ENCODE measurements at regions not wholly inside any gene's neighbourhood (a gene's known extent, or its start where the extent isn't known, plus 50 kb on each side); places are given as distances from the start of the nearest gene placed in this dataset.

DNA sequence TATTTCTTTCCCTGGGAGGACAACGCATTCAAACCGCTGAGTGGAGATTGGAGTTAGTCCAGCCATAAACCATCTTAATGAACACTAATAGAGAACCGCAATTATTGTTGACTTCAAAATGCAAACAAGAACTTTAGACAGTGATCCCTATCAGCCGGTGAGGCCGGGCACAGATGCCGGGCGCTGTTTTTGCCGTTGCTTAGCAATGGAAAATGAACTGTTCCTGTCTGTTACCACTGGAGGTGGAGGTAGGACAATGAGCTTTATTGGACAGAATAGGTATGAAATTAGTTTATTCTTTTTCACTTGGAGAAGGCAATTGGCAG, 216.8 kb downstream of the TTC8 start:
- Histone ChIP-seq H3K4me3 (ENCODE audit: low read depth, low read length) (peak overlapping the region; percentile 52), H3K9me3 (ENCODE audit: control insufficient read depth, insufficient read depth, low read length) (no peaks in the 10 kb centered on the region), H3K4me1 (ENCODE audit: control insufficient read depth, insufficient read depth, low read length) (peaks cover 13% of the 10 kb centered on the region), H3K36me3 (ENCODE audit: control insufficient read depth, insufficient read depth, low read length) (no peaks in the 10 kb centered on the region), H3K27me3 (ENCODE audit: control insufficient read depth, insufficient read depth, low read length) (no peaks in the 10 kb centered on the region), H3K27ac (ENCODE audit: low read depth, low read length) (peak overlapping the region; percentile 94)
- WGBS (ENCODE audit: insufficient coverage), result 5% methylated on average over 6 of the region's 8 CpGs
- DNase-seq (ENCODE audit: low read depth in 4 of 6, low spot score in 6 of 6), result peak in 1 of 6 donors; percentile 35

DNA sequence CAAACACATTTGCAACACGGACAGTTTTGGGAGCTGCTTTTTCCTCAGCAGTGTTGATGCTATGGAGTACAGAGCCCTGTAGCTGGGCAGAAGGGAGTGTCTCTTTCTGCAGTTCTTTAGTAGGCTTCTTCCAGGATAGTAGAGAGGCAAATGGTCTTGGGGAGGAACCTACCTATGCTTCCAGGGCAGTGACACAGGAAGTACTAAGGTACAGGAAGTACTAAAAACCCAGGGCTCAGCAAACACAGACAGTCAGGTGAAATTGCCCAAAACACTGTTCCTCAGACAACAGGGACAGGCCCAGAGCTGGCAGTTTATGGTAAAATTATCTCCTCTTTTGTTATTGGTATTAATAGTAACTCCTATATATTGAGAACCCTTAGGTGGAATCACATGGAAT, 217.6 kb downstream of the TTC8 start:
- Histone ChIP-seq H3K9me3 (ENCODE audit: control insufficient read depth, insufficient read depth, low read length) (no peaks in the 10 kb centered on the region), H3K27me3 (ENCODE audit: control insufficient read depth, insufficient read depth, low read length) (no peaks in the 10 kb centered on the region), H3K4me1 (ENCODE audit: control insufficient read depth, insufficient read depth, low read length) (peaks cover 13% of the 10 kb centered on the region), H3K36me3 (ENCODE audit: control insufficient read depth, insufficient read depth, low read length) (no peaks in the 10 kb centered on the region), H3K27ac (ENCODE audit: low read depth, low read length) (no peak overlapping the region), H3K4me3 (ENCODE audit: low read depth, low read length) (no peak overlapping the region)
- peak in 1 of 6 donors; percentile 10 for DNase-seq (ENCODE audit: low read depth in 4 of 6, low spot score in 6 of 6)
- WGBS (ENCODE audit: insufficient coverage), result no CpG with 5 or more reads among the region's 1 CpG

DNA sequence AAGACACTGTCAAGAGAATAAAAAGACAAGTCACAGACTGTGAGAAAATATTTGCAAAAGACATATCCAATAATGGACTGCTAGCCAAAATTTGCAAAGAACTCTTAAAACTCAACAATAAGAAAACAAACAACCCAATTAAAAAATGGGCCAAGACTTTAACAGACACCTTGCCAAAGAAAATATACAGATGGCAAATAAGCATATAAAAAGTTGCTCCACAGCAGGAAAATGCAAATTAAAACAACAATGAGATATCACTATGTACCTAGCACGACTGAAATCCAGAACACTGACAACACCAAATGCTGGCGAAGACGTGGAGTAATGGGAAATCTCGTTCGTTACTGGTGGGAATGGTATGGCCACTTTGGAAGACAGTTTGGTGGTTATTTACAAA, 228.9 kb downstream of the TTC8 start:
- no CpG with 5 or more reads among the region's 5 CpGs for whole genome bisulfite sequencing (ENCODE audit: insufficient coverage)
- Histone ChIP-seq H3K9me3 (ENCODE audit: control insufficient read depth, insufficient read depth, low read length) (peaks cover 2% of the 10 kb centered on the region), H3K36me3 (ENCODE audit: control insufficient read depth, insufficient read depth, low read length) (no peaks in the 10 kb centered on the region), H3K4me1 (ENCODE audit: control insufficient read depth, insufficient read depth, low read length) (no peaks in the 10 kb centered on the region), H3K4me3 (ENCODE audit: low read depth, low read length) (no peak overlapping the region), H3K27me3 (ENCODE audit: control insufficient read depth, insufficient read depth, low read length) (no peaks in the 10 kb centered on the region), H3K27ac (ENCODE audit: low read depth, low read length) (no peak overlapping the region)
- DNase-seq (ENCODE audit: low read depth in 4 of 6, low spot score in 6 of 6), result no peak

DNA sequence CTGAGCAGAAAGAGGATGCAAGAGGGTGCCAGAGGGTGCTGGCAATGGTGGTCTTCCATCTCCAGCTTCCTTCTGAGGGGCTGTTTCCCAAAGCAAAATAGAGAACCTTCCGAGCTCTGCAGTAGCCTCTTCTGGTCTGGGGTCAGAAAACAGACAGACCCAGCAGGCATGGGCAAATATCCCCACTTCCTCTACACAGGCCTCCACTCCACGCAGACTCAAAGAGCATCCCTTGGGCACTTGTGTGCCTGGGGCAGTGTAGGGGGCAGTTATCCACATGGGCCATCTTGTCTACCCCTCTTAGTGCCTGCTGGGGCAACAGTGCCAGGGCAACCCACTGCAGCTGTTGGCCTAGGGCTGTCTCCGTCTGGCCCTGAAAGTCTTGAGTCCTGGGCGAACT, 231.9 kb downstream of the TTC8 start:
- no peaks in the 10 kb centered on the region for H3K27me3 ChIP-seq (ENCODE audit: control insufficient read depth, insufficient read depth, low read length)
- H3K9me3 ChIP-seq (ENCODE audit: control insufficient read depth, insufficient read depth, low read length), result peaks cover 2% of the 10 kb centered on the region
- no peaks in the 10 kb centered on the region for H3K4me1 ChIP-seq (ENCODE audit: control insufficient read depth, insufficient read depth, low read length)
- no peak for DNase-seq (ENCODE audit: low read depth in 4 of 6, low spot score in 6 of 6)
- H3K36me3 ChIP-seq (ENCODE audit: control insufficient read depth, insufficient read depth, low read length), result no peaks in the 10 kb centered on the region
- no peak overlapping the region for H3K4me3 ChIP-seq (ENCODE audit: low read depth, low read length)
- 100% methylated on average over 4 of the region's 4 CpGs for WGBS (ENCODE audit: insufficient coverage)
- H3K27ac ChIP-seq (ENCODE audit: low read depth, low read length), result no peak overlapping the region

DNA sequence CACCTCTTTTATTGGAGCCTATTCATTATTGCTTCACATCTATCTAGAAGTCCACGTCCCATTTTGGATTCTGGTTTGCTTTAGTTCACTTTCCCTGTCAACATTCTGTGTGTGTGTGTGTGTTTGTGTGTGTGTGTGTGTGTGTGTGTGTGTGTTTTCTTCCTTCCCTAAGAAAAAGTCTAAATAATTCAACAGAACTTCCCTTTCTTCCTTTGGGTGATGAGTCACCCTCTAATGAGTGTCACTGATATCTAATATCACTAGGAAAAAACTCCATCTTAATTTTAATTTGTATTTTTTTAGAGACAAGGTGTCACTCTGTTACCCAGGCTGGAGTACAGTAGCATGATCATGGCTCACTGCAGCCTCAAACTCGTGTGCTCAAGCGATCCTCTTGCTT, 234.2 kb downstream of the TTC8 start:
- 95% methylated on average over 2 of the region's 3 CpGs for WGBS (ENCODE audit: insufficient coverage)
- DNase-seq (ENCODE audit: low read depth in 4 of 6, low spot score in 6 of 6), result no peak
- no peaks in the 10 kb centered on the region for H3K4me1 ChIP-seq (ENCODE audit: control insufficient read depth, insufficient read depth, low read length)

DNA sequence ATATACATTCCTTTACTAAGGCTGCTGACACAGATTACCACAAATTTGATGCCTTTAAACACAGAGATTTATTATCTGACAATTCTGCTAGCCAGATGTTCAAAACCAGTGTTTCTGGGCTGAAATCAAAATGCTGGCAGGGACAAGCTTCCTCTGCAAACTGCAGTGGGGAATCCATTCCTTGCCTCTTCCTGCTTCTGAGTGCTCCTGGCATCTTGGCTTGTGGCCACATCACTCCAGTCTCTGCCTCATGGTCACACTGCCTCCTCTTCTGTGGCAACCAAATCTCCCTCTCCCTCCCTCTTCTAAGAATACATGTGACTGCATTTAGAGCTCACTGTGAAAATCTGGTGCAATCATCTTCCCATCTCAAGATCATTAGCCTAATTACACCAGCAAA, 235.7 kb downstream of the TTC8 start:
- Histone ChIP-seq H3K9me3 (ENCODE audit: control insufficient read depth, insufficient read depth, low read length) (no peaks in the 10 kb centered on the region), H3K4me3 (ENCODE audit: low read depth, low read length) (no peak overlapping the region), H3K27me3 (ENCODE audit: control insufficient read depth, insufficient read depth, low read length) (no peaks in the 10 kb centered on the region), H3K36me3 (ENCODE audit: control insufficient read depth, insufficient read depth, low read length) (no peaks in the 10 kb centered on the region), H3K4me1 (ENCODE audit: control insufficient read depth, insufficient read depth, low read length) (no peaks in the 10 kb centered on the region), H3K27ac (ENCODE audit: low read depth, low read length) (no peak overlapping the region)
- no peak for DNase-seq (ENCODE audit: low read depth in 4 of 6, low spot score in 6 of 6)

More for the DNA sequence above, 234.2 kb downstream of the TTC8 start:
- no peaks in the 10 kb centered on the region for H3K36me3 ChIP-seq (ENCODE audit: control insufficient read depth, insufficient read depth, low read length)
- no peak overlapping the region for H3K27ac ChIP-seq (ENCODE audit: low read depth, low read length)
- no peaks in the 10 kb centered on the region for H3K27me3 ChIP-seq (ENCODE audit: control insufficient read depth, insufficient read depth, low read length)
- H3K4me3 ChIP-seq (ENCODE audit: low read depth, low read length), result no peak overlapping the region
- no peaks in the 10 kb centered on the region for H3K9me3 ChIP-seq (ENCODE audit: control insufficient read depth, insufficient read depth, low read length)

DNA sequence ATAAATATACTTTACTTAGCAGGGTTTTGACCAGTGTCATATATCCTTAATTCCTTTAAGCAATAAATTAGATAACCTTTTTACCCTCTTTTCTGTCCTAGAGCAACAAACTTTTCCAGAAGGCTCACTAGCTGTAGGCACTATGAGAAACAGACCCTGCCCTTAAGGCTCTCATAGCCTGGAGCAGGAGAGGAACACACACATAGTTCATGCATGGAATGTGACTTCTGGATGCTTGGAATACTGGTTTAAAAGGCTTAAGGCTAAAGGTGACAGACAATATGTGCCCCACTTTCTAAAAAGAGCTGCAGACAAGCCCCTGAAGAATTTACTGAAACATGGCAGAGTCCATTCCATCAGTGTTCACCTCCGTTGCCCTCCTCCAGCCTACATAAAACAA, 237.2 kb downstream of the TTC8 start:
- H3K4me3 ChIP-seq (ENCODE audit: low read depth, low read length), result no peak overlapping the region
- DNase-seq (ENCODE audit: low read depth in 4 of 6, low spot score in 6 of 6), result no peak
- no peaks in the 10 kb centered on the region for H3K9me3 ChIP-seq (ENCODE audit: control insufficient read depth, insufficient read depth, low read length)
- no peaks in the 10 kb centered on the region for H3K36me3 ChIP-seq (ENCODE audit: control insufficient read depth, insufficient read depth, low read length)
- H3K27me3 ChIP-seq (ENCODE audit: control insufficient read depth, insufficient read depth, low read length), result no peaks in the 10 kb centered on the region
- no peak overlapping the region for H3K27ac ChIP-seq (ENCODE audit: low read depth, low read length)
- no CpG with 5 or more reads among the region's 1 CpG for WGBS (ENCODE audit: insufficient coverage)
- H3K4me1 ChIP-seq (ENCODE audit: control insufficient read depth, insufficient read depth, low read length), result no peaks in the 10 kb centered on the region

DNA sequence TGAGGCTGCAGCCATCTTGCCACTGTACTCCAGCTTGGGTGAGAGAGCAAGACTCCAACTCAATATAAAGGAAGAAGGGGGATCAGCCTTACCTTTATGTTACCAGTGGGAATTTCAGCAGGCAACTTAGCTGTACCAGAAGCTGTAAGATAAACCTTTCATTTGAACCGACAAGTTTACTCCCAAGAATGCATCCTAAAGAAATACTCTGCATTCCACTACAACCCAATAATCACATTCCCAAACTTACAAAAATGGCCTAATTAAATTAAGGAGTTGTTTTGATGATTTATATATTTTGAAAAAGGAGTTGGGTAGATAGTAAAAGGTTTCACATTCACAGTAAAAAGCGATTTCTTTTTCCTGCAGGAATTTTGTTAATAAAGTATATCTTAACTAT, 241.4 kb downstream of the TTC8 start:
- no peaks in the 10 kb centered on the region for H3K27me3 ChIP-seq (ENCODE audit: control insufficient read depth, insufficient read depth, low read length)
- WGBS (ENCODE audit: insufficient coverage), result no CpG with 5 or more reads among the region's 2 CpGs
- no peak for DNase-seq (ENCODE audit: low read depth in 4 of 6, low spot score in 6 of 6)

DNA sequence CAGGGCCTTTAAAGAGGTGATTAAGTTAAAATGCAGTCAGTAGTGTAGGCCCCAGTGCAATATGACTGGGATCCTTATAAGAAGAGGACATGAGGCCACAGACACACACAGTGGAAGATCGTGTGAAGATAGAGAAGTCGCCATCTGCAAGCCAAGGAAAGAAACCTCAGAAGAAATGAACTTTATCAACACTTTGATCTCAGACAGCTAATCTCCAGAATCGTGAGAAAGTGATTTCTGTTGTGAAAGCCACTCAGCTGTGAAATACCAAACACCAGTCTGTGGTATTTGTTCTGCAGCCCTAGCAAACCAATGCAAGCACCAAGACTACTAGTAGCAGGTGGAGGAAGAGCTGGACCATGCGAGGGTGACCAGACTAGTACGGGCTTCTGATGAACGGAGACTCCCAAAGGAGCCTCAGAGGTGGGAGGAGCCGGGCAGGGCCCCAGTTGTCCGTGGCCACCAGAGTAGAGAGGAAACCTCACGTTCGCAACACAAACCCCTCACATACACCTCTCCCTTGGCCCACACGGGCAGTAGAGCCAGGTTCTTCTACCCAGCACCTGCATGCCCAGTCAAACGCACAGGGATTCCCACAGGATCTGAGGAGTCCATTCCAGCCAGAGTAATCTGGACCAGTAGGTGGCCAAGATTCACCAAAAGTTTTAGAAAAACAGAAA, 243.0 kb downstream of the TTC8 start:
- Histone ChIP-seq H3K27ac (ENCODE audit: low read depth, low read length) (no peak overlapping the region), H3K36me3 (ENCODE audit: control insufficient read depth, insufficient read depth, low read length) (no peaks in the 10 kb centered on the region), H3K4me3 (ENCODE audit: low read depth, low read length) (no peak overlapping the region), H3K9me3 (ENCODE audit: control insufficient read depth, insufficient read depth, low read length) (no peaks in the 10 kb centered on the region), H3K4me1 (ENCODE audit: control insufficient read depth, insufficient read depth, low read length) (no peaks in the 10 kb centered on the region), H3K27me3 (ENCODE audit: control insufficient read depth, insufficient read depth, low read length) (no peaks in the 10 kb centered on the region)
- 80% methylated on average over 11 of the region's 12 CpGs for WGBS (ENCODE audit: insufficient coverage)
- no peak for DNase-seq (ENCODE audit: low read depth in 4 of 6, low spot score in 6 of 6)

More for the DNA sequence above, 241.4 kb downstream of the TTC8 start:
- Histone ChIP-seq H3K27ac (ENCODE audit: low read depth, low read length) (no peak overlapping the region), H3K4me3 (ENCODE audit: low read depth, low read length) (no peak overlapping the region), H3K36me3 (ENCODE audit: control insufficient read depth, insufficient read depth, low read length) (no peaks in the 10 kb centered on the region), H3K4me1 (ENCODE audit: control insufficient read depth, insufficient read depth, low read length) (no peaks in the 10 kb centered on the region), H3K9me3 (ENCODE audit: control insufficient read depth, insufficient read depth, low read length) (no peaks in the 10 kb centered on the region)

DNA sequence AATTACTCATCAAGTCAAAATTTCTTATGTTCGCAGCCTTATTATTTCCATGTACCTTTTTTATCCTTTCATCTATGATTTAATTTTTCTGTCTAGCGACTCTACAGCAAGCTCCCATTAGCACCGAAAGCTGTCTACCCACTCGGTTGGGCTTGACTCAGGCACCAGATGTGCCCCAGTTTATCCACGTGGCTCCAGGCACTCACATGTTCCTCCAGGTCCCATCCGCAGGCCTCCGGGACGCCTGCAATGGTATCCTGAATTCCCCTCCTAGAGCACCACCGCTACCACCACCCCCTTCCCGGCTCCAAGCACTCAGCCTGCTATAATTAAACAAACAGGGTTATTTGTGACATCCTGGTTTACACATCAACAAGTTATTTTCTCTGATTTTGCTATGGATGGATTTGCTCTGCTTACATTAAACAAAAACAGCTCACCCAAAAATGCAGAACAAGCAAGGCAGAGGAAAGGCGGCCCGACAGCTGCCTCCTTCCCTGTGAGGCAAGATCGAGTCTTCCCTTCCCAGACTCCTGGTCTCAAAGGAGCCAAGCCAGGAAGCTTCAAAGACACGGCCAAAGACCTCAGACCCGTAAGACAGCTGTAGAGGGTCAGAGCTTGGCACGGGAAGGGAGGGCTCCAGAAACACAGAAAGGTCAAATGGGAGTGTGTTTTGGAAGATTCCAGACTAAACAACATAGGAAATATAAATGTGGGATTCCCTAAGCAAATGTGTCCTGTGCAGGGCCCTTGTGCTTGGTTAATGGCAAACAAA, 253.8 kb downstream of the TTC8 start:
- no peaks in the 10 kb centered on the region for H3K27me3 ChIP-seq (ENCODE audit: control insufficient read depth, insufficient read depth, low read length)
- no peak for DNase-seq (ENCODE audit: low read depth in 4 of 6, low spot score in 6 of 6)
- H3K4me3 ChIP-seq (ENCODE audit: low read depth, low read length), result no peak overlapping the region
- H3K4me1 ChIP-seq (ENCODE audit: control insufficient read depth, insufficient read depth, low read length), result no peaks in the 10 kb centered on the region
- no peaks in the 10 kb centered on the region for H3K9me3 ChIP-seq (ENCODE audit: control insufficient read depth, insufficient read depth, low read length)
- WGBS (ENCODE audit: insufficient coverage), result 92% methylated on average over 15 of the region's 16 CpGs
- no peak overlapping the region for H3K27ac ChIP-seq (ENCODE audit: low read depth, low read length)
- no peaks in the 10 kb centered on the region for H3K36me3 ChIP-seq (ENCODE audit: control insufficient read depth, insufficient read depth, low read length)
